Kidney (tissue), 13 donors: ENCODE measurements at regions not wholly inside any gene's neighbourhood (a gene's known extent, or its start where the extent isn't known, plus 50 kb on each side); places are given as distances from the start of the nearest gene placed in this dataset.

Source experiments
- DNase-seq, 5 donors: peaks; one replicate each; pipeline ENCODE4 v3.0.0-alpha.2; 2013 to 2020
- FAIRE-seq: peaks from 2 replicates; lab custom pipeline; 2012; peaks lifted over from hg19 to GRCh38; lab: Jason Lieb, UNC
- H3K27ac ChIP-seq, 2 donors: one replicate each; pipeline ENCODE4 v1.7.0; 2013; ENCODE audit warnings: low read depth in 2 of 2, low read length in 2 of 2, inconsistent platforms in 1 of 2
- H3K27me3 ChIP-seq: one replicate; pipeline ENCODE4 v1.7.1; 2013; ENCODE audit warnings: low read length, inconsistent platforms; ENCODE audit not compliant: control insufficient read depth, insufficient read depth
- H3K36me3 ChIP-seq, 3 donors: one replicate each; pipeline versions ENCODE4 v1.7.0 to v1.7.1; 2013; ENCODE audit warnings: low read length in 3 of 3, control low read depth in 1 of 3, inconsistent platforms in 1 of 3; ENCODE audit not compliant: insufficient read depth in 3 of 3, control insufficient read depth in 2 of 3
- H3K4me1 ChIP-seq, 3 donors: one replicate each; pipeline versions ENCODE4 v1.7.0 to v1.7.1; 2013; ENCODE audit warnings: low read length in 3 of 3, inconsistent platforms in 1 of 3, low read depth in 1 of 3; ENCODE audit not compliant: control insufficient read depth in 2 of 3, insufficient read depth in 2 of 3
- H3K4me3 ChIP-seq, 3 donors: one replicate each; pipeline versions ENCODE4 v1.7.0 to v1.8.1; 2013; ENCODE audit warnings: low read length in 3 of 3, control low read depth in 1 of 3, inconsistent platforms in 1 of 3
- H3K9ac ChIP-seq, 3 donors: one replicate each; pipeline versions ENCODE4 v1.7.0 to v1.7.1; 2013; ENCODE audit warnings: low read length in 3 of 3, control low read depth in 1 of 3, inconsistent platforms in 1 of 3
- H3K9me3 ChIP-seq, 3 donors: one replicate each; pipeline versions ENCODE4 v1.7.0 to v1.7.1; 2013; ENCODE audit warnings: low read length in 3 of 3, control low read depth in 1 of 3, inconsistent platforms in 1 of 3; ENCODE audit not compliant: control insufficient read depth in 2 of 3, insufficient read depth in 1 of 3
- CTCF ChIP-seq: IDR thresholded peaks from 3 replicates; pipeline ENCODE4 v1.5.1; 2012; ENCODE audit warnings: mild to moderate bottlenecking, moderate library complexity, borderline replicate concordance; ENCODE audit not compliant: insufficient read depth; ENCODE audit errors: extremely low read depth
- intact Hi-C: fragments of 100-400 bp; cut with DNase I; formaldehyde crosslinking; loops from one replicate; pipeline ENCODE4 v1.11.1; 2022
- donor health status: control.
- donor health status: control.
- donor health status: control.
- donor health status: control.
- donor health status: control.
- donor health status: DM: yes; HTN: yes; CAD: no.
- donor health status: Normal renal cell carcinoma (clear cell type).

- no peak overlapping the region for H3K9ac ChIP-seq
- peak in 1 of 5 donors; percentile 8 for DNase-seq
- H3K27me3 ChIP-seq = no peaks in the 10 kb centered on the region
Measured at GRCh38 chr5:159581502-159582249, 251.4 kb upstream of the IL12B start.

GRCh38 chr5:159582756-159583541 is 252.7 kb upstream of the IL12B start:
- H3K27me3 ChIP-seq = no peaks in the 10 kb centered on the region
- intact Hi-C loops = no loop called here
- no peak overlapping the region for H3K4me3 ChIP-seq
- DNase-seq (no peak), FAIRE-seq (no peak)
- TF ChIP-seq CTCF = no peak
- H3K36me3 ChIP-seq = no peaks in the 10 kb centered on the region
- no peak overlapping the region for H3K27ac ChIP-seq
- H3K9me3 ChIP-seq = no peaks in the 10 kb centered on the region
- no peak overlapping the region for H3K9ac ChIP-seq
- H3K4me1 ChIP-seq = no peaks in the 10 kb centered on the region

More at GRCh38 chr5:159581502-159582249, 251.4 kb upstream of the IL12B start:
- no peak for TF ChIP-seq CTCF
- no peak for FAIRE-seq
- Histone ChIP-seq H3K36me3 (no peaks in the 10 kb centered on the region), H3K4me1 (no peaks in the 10 kb centered on the region), H3K27ac (no peak overlapping the region), H3K4me3 (no peak overlapping the region), H3K9me3 (no peaks in the 10 kb centered on the region)
- intact Hi-C loops = no loop called here

GRCh38 chr5:159586921-159587320 is 256.6 kb upstream of the IL12B start:
- no peaks in the 10 kb centered on the region for H3K4me1 ChIP-seq
- intact Hi-C loops = no loop called here
- TF ChIP-seq CTCF = no peak
- DNase-seq (no peak), FAIRE-seq (no peak)
- no peak overlapping the region for H3K4me3 ChIP-seq
- H3K27me3 ChIP-seq = no peaks in the 10 kb centered on the region
- H3K9me3 ChIP-seq = no peaks in the 10 kb centered on the region
- H3K27ac ChIP-seq = no peak overlapping the region
- no peak overlapping the region for H3K9ac ChIP-seq
- no peaks in the 10 kb centered on the region for H3K36me3 ChIP-seq
